Hepatocyte (in vitro differentiated cells): ENCODE measurements at regions not wholly inside any gene's neighbourhood (a gene's known extent, or its start where the extent isn't known, plus 50 kb on each side); places are given as distances from the start of the nearest gene placed in this dataset.

Experiments used
- DNase-seq: peaks from one replicate; pipeline ENCODE4 v3.0.0-alpha.2; 2016; ENCODE audit warnings: low spot score
- H2AFZ ChIP-seq: fragments of 200-600 bp; sonication (generic); 2 replicates; pipeline ENCODE4 v1.6.0; 2016; ENCODE audit warnings: antibody characterized with exemption, mild to moderate bottlenecking
- H3K27ac ChIP-seq: fragments of 200-600 bp; sonication (generic); 2 replicates; pipeline ENCODE4 v1.5.1; 2016; ENCODE audit warnings: mild to moderate bottlenecking
- H3K27me3 ChIP-seq: fragments of 200-600 bp; sonication (generic); 2 replicates; pipeline ENCODE4 v1.6.1; 2016
- H3K36me3 ChIP-seq: fragments of 200-600 bp; sonication (generic); replicated peaks from 2 replicates; pipeline ENCODE4 v1.5.1; 2016; ENCODE audit warnings: low read depth; ENCODE audit not compliant: insufficient read depth
- H3K4me1 ChIP-seq: fragments of 200-600 bp; sonication (generic); 2 replicates; pipeline ENCODE4 v1.5.1; 2016; ENCODE audit warnings: mild to moderate bottlenecking, moderate library complexity; ENCODE audit not compliant: insufficient read depth
- H3K4me2 ChIP-seq: fragments of 200-600 bp; sonication (generic); 2 replicates; pipeline ENCODE4 v1.6.0; 2016
- H3K4me3 ChIP-seq: fragments of 200-600 bp; sonication (generic); 2 replicates; pipeline ENCODE4 v1.5.1; 2016; ENCODE audit warnings: mild to moderate bottlenecking
- H3K79me2 ChIP-seq: fragments of 200-600 bp; sonication (generic); 2 replicates; pipeline ENCODE4 v1.6.0; 2017; ENCODE audit warnings: mild to moderate bottlenecking
- H3K9me2 ChIP-seq: fragments of 200-600 bp; sonication (generic); replicated peaks from 2 replicates; pipeline ENCODE4 v1.6.0; 2017; ENCODE audit warnings: mild to moderate bottlenecking; ENCODE audit not compliant: insufficient read depth
- H3K9me3 ChIP-seq: fragments of 200-600 bp; sonication (generic); 2 replicates; pipeline ENCODE4 v1.5.1; 2016; ENCODE audit warnings: low read depth, mild to moderate bottlenecking
- H4K20me1 ChIP-seq: fragments of 200-600 bp; sonication (generic); 2 replicates; pipeline ENCODE4 v1.6.0; 2016; ENCODE audit warnings: mild to moderate bottlenecking; ENCODE audit not compliant: insufficient read depth, poor library complexity, severe bottlenecking
- EZH2 ChIP-seq: fragments of 200-600 bp; sonication (generic); IDR thresholded peaks from 2 replicates; pipeline ENCODE4 v1.6.1; 2016; ENCODE audit warnings: antibody characterized with exemption, mild to moderate bottlenecking, borderline replicate concordance
- EZH2phosphoT487 ChIP-seq: fragments of 200-600 bp; sonication (generic); IDR thresholded peaks from one replicate; pipeline ENCODE4 v1.6.1; 2018; ENCODE audit warnings: antibody characterized with exemption, mild to moderate bottlenecking, low read depth, moderate library complexity; ENCODE audit not compliant: unreplicated experiment, severe bottlenecking
- WGBS: methylation state at CpG from one replicate; pipeline ENCODE4 v1.1.6; 2016; ENCODE audit warnings: low lambda C conversion rate; ENCODE audit errors: missing lambda C conversion rate; 5-methylcytosine and 5-hydroxymethylcytosine counted together
- TF ChIP-seq, protein P1 (sequence below): fragments of 200-600 bp; sonication (generic); IDR thresholded peaks from 2 replicates; pipeline ENCODE4 v1.5.1; 2016; ENCODE audit warnings: antibody characterized with exemption, mild to moderate bottlenecking; ENCODE audit not compliant: poor library complexity

GRCh38 chr6:9192405-9192909, 757.1 kb upstream of the SLC35B3 start:
- Histone ChIP-seq H2AFZ (no peak overlapping the region), H3K36me3 (no peaks in the 10 kb centered on the region), H3K4me2 (no peak overlapping the region), H3K27ac (no peak overlapping the region), H4K20me1 (no peaks in the 10 kb centered on the region), H3K9me2 (no peaks in the 10 kb centered on the region), H3K4me3 (no peak overlapping the region), H3K79me2 (no peaks in the 10 kb centered on the region), H3K27me3 (no peaks in the 10 kb centered on the region), H3K9me3 (no peaks in the 10 kb centered on the region), H3K4me1 (no peaks in the 10 kb centered on the region)
- 88% methylated on average over 4 of the region's 4 CpGs for WGBS
- no peak for DNase-seq
- TF ChIP-seq EZH2 = no peak
- TF ChIP-seq, protein P1, sequence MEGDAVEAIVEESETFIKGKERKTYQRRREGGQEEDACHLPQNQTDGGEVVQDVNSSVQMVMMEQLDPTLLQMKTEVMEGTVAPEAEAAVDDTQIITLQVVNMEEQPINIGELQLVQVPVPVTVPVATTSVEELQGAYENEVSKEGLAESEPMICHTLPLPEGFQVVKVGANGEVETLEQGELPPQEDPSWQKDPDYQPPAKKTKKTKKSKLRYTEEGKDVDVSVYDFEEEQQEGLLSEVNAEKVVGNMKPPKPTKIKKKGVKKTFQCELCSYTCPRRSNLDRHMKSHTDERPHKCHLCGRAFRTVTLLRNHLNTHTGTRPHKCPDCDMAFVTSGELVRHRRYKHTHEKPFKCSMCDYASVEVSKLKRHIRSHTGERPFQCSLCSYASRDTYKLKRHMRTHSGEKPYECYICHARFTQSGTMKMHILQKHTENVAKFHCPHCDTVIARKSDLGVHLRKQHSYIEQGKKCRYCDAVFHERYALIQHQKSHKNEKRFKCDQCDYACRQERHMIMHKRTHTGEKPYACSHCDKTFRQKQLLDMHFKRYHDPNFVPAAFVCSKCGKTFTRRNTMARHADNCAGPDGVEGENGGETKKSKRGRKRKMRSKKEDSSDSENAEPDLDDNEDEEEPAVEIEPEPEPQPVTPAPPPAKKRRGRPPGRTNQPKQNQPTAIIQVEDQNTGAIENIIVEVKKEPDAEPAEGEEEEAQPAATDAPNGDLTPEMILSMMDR = no peak
- TF ChIP-seq EZH2phosphoT487 = no peak

GRCh38 chr6:9186148-9186547, 750.8 kb upstream of the SLC35B3 start:
- Histone ChIP-seq H3K4me1 (no peaks in the 10 kb centered on the region), H3K27me3 (no peaks in the 10 kb centered on the region), H3K9me2 (no peaks in the 10 kb centered on the region), H3K36me3 (no peaks in the 10 kb centered on the region), H3K4me2 (no peak overlapping the region), H3K27ac (no peak overlapping the region), H2AFZ (no peak overlapping the region), H3K79me2 (no peaks in the 10 kb centered on the region), H3K4me3 (no peak overlapping the region), H4K20me1 (no peaks in the 10 kb centered on the region), H3K9me3 (no peaks in the 10 kb centered on the region)
- no peak for DNase-seq
- TF ChIP-seq EZH2phosphoT487 (no peak), EZH2 (no peak)
- TF ChIP-seq, protein P1 = no peak

- H3K4me3 ChIP-seq = no peak overlapping the region
- no peak overlapping the region for H3K4me2 ChIP-seq
- 87% methylated on average over 2 of the region's 2 CpGs for WGBS
- no peaks in the 10 kb centered on the region for H3K27me3 ChIP-seq
- no peaks in the 10 kb centered on the region for H3K9me2 ChIP-seq
- H3K9me3 ChIP-seq = no peaks in the 10 kb centered on the region
- no peak for DNase-seq
- H3K79me2 ChIP-seq = no peaks in the 10 kb centered on the region
- no peak overlapping the region for H2AFZ ChIP-seq
- H3K27ac ChIP-seq = no peak overlapping the region
- H3K36me3 ChIP-seq = no peaks in the 10 kb centered on the region
- H4K20me1 ChIP-seq = no peaks in the 10 kb centered on the region
- TF ChIP-seq, protein P1 = no peak
- no peak for TF ChIP-seq EZH2phosphoT487
- TF ChIP-seq EZH2 = no peak
- H3K4me1 ChIP-seq = no peaks in the 10 kb centered on the region
Measured at GRCh38 chr6:9178071-9178470, 742.7 kb upstream of the SLC35B3 start.

- 82% methylated on average over 7 of the region's 7 CpGs for WGBS
- Histone ChIP-seq H3K4me2 (no peak overlapping the region), H3K27ac (no peak overlapping the region), H4K20me1 (no peaks in the 10 kb centered on the region), H3K9me2 (no peaks in the 10 kb centered on the region), H3K9me3 (no peaks in the 10 kb centered on the region), H3K27me3 (no peaks in the 10 kb centered on the region), H3K36me3 (no peaks in the 10 kb centered on the region), H3K4me1 (no peaks in the 10 kb centered on the region), H2AFZ (no peak overlapping the region), H3K4me3 (no peak overlapping the region), H3K79me2 (no peaks in the 10 kb centered on the region)
- TF ChIP-seq, protein P1 = no peak
- TF ChIP-seq EZH2 (no peak), EZH2phosphoT487 (no peak)
- DNase-seq = no peak
Measured at GRCh38 chr6:9173229-9173628, 737.9 kb upstream of the SLC35B3 start.
